ENCODE measurements at regions not wholly inside any gene's neighbourhood (a gene's known extent, or its start where the extent isn't known, plus 50 kb on each side); places are given as distances from the start of the nearest gene placed in this dataset.
A peak's percentile ranks its signal among the peaks of the same experiment; 100 is the strongest.

GRCh38 chr12:108457734-108458361 is 57.2 kb upstream of the FICD start (continued):
- TF ChIP-seq E2F1 (CRISPR knock-in tag; IDR thresholded peaks at IDR 0.05) = no peak

- Mint-ChIP-seq H3K27ac (peak overlapping the region; percentile 3), H3K27me3 (ENCODE audit: low read depth) (no peaks in the 10 kb centered on the region), H3K4me3 (no peak overlapping the region), H3K36me3 (no peaks in the 10 kb centered on the region), H3K4me1 (peaks cover 24% of the 10 kb centered on the region), H3K9me3 (no peaks in the 10 kb centered on the region; the same call in 1 of the 2 replicates)
- CTCF ChIA-PET = interaction anchor here (0.6 to 1.9 kb wide), 26 partner anchors 9 to 539 kb away, joined by 3 to 17 read pairs (median 4); no protein-coding TSS in a partner anchor
- ATAC-seq = peak; percentile 95
- TF ChIP-seq CTCF (IDR thresholded peaks at IDR 0.05) = peak; percentile 50; the same call in 1 of the 2 replicates
- TF ChIP-seq TP53 (CRISPR knock-in tag; IDR thresholded peaks at IDR 0.05) = no peak
- no peak for TF ChIP-seq ATF6 (CRISPR knock-in tag; IDR thresholded peaks at IDR 0.05)
- TF ChIP-seq NFE2L1 (CRISPR knock-in tag; IDR thresholded peaks at IDR 0.05) = no peak
- TF ChIP-seq ETV6 (CRISPR knock-in tag; IDR thresholded peaks at IDR 0.05) = 0 out of 2 replicates have a peak, but pooled peaks have one; percentile 16
- TF ChIP-seq E2F4 (CRISPR knock-in tag; IDR thresholded peaks at IDR 0.05; ENCODE audit: borderline replicate concordance, low read depth) = no peak
- POLR2A ChIA-PET = no interaction called here
- DNase-seq (ENCODE audit: low spot score) = no peak
These were observed 57.9 kb upstream of the FICD start for GRCh38 chr12:108457006-108457733.

- Mint-ChIP-seq H3K36me3 (no peaks in the 10 kb centered on the region), H3K9me3 (peaks cover 5% of the 10 kb centered on the region), H3K27ac (no peak overlapping the region), H3K4me3 (no peak overlapping the region), H3K27me3 (ENCODE audit: low read depth) (no peaks in the 10 kb centered on the region), H3K4me1 (peaks cover 24% of the 10 kb centered on the region)
- ChIA-PET CTCF (interaction anchor here (1.0 kb wide), 1 partner anchor 40 kb away, joined by 3 read pairs; no protein-coding TSS in a partner anchor), POLR2A (no interaction called here)
- no peak for ATAC-seq
- no peak for DNase-seq (ENCODE audit: low spot score)
- TF ChIP-seq ZBTB43 (CRISPR knock-in tag; IDR thresholded peaks at IDR 0.05) (no peak), ZNF232 (CRISPR knock-in tag; IDR thresholded peaks at IDR 0.05) (no peak), SP1 (CRISPR knock-in tag; conservative IDR thresholded peaks at IDR 0.05) (no peak), ZMAT4 (CRISPR knock-in tag; IDR thresholded peaks at IDR 0.05) (no peak), ESRRA (CRISPR knock-in tag; IDR thresholded peaks at IDR 0.05; ENCODE audit: borderline replicate concordance) (no peak), ZNF425 (CRISPR knock-in tag; conservative IDR thresholded peaks at IDR 0.05) (no peak), ATF1 (CRISPR knock-in tag; IDR thresholded peaks at IDR 0.05) (no peak), PREB (CRISPR knock-in tag; IDR thresholded peaks at IDR 0.05; ENCODE audit: borderline replicate concordance) (no peak), NFYB (CRISPR knock-in tag; conservative IDR thresholded peaks at IDR 0.05; ENCODE audit: low read depth) (no peak), E2F1 (CRISPR knock-in tag; IDR thresholded peaks at IDR 0.05) (no peak)
These were observed 59.4 kb upstream of the FICD start for GRCh38 chr12:108455706-108456105.
